Osteocyte (in vitro differentiated cells): ENCODE measurements at regions not wholly inside any gene's neighbourhood (a gene's known extent, or its start where the extent isn't known, plus 50 kb on each side); places are given as distances from the start of the nearest gene placed in this dataset.

Experiments
- DNase-seq: peaks from one replicate; pipeline ENCODE4 v3.0.0; 2021; ENCODE audit warnings: mixed read lengths; ENCODE audit not compliant: unreplicated experiment; ENCODE audit errors: extremely low spot score
- H3K27ac Mint-ChIP-seq: one replicate; pipeline ENCODE4 v1.8.0; 2021; ENCODE audit warnings: mild to moderate bottlenecking, mixed read lengths; ENCODE audit not compliant: unreplicated experiment
- H3K27me3 Mint-ChIP-seq: one replicate; pipeline ENCODE4 v1.8.0; 2021; ENCODE audit warnings: mixed read lengths; ENCODE audit not compliant: unreplicated experiment
- H3K36me3 Mint-ChIP-seq: one replicate; pipeline ENCODE4 v1.8.0; 2021; ENCODE audit warnings: mixed read lengths; ENCODE audit not compliant: unreplicated experiment
- H3K4me1 Mint-ChIP-seq: one replicate; pipeline ENCODE4 v1.8.0; 2021; ENCODE audit warnings: mixed read lengths; ENCODE audit not compliant: unreplicated experiment
- H3K4me3 Mint-ChIP-seq: one replicate; pipeline ENCODE4 v1.8.0; 2021; ENCODE audit warnings: mild to moderate bottlenecking, moderate library complexity, mixed read lengths; ENCODE audit not compliant: unreplicated experiment
- H3K9me3 Mint-ChIP-seq: one replicate; pipeline ENCODE4 v1.8.0; 2021; ENCODE audit warnings: mixed read lengths; ENCODE audit not compliant: unreplicated experiment
- TF ChIP-seq, protein P1 (sequence below): fragments of 200-600 bp; sonication (generic); IDR thresholded peaks from 2 replicates; pipeline ENCODE4 v1.5.0; 2021; ENCODE audit warnings: antibody characterized with exemption, mild to moderate bottlenecking, moderate library complexity

DNA sequence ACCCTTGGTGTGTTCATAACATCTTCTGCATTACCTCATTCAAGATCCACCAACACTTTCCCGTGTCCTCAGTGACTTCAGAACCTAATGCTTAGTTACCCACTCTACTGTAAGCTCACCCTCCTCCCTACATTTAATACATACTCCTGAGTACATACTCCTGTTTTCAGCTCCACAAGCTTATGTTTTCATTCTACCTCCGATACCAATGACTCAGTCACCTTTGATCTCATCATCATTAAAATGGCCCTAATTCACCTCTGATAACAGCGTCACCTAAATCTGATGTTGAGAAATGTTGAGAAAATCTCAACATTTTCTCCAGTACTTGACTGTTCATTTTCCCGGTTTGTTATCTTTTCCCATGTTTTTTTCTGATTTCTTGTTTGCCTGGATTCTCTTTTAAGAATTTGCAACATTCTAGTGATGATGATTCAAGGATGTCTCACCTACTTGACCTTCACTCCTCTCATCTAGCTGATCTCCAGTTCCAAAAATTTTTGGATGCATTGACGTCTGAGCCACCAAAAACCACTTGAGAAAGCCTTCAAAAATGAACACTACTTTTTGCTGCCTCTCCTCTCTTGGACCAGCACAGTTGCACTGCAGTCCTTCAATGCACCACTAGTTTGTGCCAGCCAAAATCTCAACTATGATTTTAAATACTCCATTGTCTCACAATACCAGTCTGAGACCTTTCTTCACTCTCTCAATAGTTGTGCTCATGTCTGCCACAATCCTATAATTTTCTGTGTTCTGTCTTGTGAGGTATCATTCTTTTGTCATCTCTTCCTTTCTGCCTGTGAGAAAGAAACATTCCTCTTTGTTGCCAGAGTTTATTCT, 220.7 kb upstream of the SEMA6D start:
- TF ChIP-seq, protein P1, sequence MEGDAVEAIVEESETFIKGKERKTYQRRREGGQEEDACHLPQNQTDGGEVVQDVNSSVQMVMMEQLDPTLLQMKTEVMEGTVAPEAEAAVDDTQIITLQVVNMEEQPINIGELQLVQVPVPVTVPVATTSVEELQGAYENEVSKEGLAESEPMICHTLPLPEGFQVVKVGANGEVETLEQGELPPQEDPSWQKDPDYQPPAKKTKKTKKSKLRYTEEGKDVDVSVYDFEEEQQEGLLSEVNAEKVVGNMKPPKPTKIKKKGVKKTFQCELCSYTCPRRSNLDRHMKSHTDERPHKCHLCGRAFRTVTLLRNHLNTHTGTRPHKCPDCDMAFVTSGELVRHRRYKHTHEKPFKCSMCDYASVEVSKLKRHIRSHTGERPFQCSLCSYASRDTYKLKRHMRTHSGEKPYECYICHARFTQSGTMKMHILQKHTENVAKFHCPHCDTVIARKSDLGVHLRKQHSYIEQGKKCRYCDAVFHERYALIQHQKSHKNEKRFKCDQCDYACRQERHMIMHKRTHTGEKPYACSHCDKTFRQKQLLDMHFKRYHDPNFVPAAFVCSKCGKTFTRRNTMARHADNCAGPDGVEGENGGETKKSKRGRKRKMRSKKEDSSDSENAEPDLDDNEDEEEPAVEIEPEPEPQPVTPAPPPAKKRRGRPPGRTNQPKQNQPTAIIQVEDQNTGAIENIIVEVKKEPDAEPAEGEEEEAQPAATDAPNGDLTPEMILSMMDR, result no peak
- DNase-seq, result no peak
- H3K9me3 Mint-ChIP-seq, result no peaks in the 10 kb centered on the region
- no peak overlapping the region for H3K4me3 Mint-ChIP-seq
- no peaks in the 10 kb centered on the region for H3K36me3 Mint-ChIP-seq
- no peaks in the 10 kb centered on the region for H3K4me1 Mint-ChIP-seq
- peaks cover 16% of the 10 kb centered on the region for H3K27me3 Mint-ChIP-seq
- no peak overlapping the region for H3K27ac Mint-ChIP-seq

DNA sequence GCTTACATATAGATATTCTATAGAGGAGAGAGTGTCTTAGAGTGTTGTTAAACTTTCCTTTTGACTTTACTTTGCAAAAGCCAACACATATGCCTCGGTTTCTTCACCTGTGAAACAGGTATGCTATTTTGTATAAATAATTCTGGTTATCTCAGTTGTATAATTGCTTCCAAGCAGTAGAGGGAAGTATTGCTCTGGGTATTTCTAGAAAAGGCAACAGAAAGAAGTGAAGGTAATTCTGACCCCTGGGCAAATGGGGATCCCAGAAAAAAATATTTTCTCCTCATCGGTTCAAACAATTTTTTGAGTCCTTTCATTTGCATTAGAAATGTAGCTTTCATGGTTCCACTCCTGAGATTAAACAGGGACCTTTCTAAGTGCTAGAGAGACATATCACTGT, 216.5 kb upstream of the SEMA6D start:
- Mint-ChIP-seq H3K27ac (no peak overlapping the region), H3K4me1 (peaks cover 12% of the 10 kb centered on the region)
- no peak for DNase-seq

DNA sequence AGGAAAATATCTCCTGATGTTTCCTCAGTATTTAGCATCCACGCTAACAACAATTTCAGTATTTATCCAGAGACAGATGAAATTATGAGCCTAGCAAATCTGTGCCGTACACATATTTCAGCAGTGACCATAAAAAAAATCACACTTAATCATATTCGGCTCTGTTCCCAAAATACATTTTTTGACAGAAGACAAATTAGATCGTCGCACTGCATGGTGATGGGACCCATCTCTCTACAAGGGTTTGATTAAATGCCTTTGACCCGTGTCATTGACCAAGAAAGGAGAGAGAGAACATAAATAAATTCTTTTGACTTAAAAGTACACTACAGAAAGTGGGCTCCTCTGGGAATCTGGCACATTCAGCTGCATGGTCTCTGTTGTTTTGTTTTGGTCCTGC, 215.3 kb upstream of the SEMA6D start:
- H3K4me1 Mint-ChIP-seq, result peaks cover 24% of the 10 kb centered on the region
- H3K9me3 Mint-ChIP-seq, result no peaks in the 10 kb centered on the region
- no peaks in the 10 kb centered on the region for H3K36me3 Mint-ChIP-seq
- DNase-seq, result no peak
- TF ChIP-seq, protein P1, result no peak
- no peak overlapping the region for H3K27ac Mint-ChIP-seq
- H3K4me3 Mint-ChIP-seq, result no peak overlapping the region
- peaks cover 3% of the 10 kb centered on the region for H3K27me3 Mint-ChIP-seq

More for the DNA sequence above, 216.5 kb upstream of the SEMA6D start:
- Mint-ChIP-seq H3K9me3 (no peaks in the 10 kb centered on the region), H3K36me3 (no peaks in the 10 kb centered on the region), H3K4me3 (no peak overlapping the region), H3K27me3 (peaks cover 3% of the 10 kb centered on the region)
- TF ChIP-seq, protein P1, result peak; percentile 11

DNA sequence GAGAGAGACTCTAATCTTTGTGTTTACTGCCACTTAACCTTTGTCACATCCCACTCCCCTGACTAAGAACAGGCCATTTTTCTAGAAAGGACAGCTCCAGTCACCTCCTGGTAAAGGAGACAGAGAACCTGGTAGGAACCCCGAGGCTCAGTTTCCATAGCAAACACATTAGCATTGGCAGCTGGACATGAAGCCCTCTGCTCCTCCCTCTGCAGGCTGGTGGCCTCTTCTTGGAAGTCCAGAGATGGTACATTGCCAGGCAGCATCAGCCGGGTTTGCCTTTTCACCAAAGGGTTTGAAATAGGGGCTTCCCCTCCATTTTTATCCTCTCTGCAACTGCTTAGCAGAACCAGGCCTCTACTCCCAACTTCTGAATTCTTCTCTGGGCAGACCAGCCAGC, 213.4 kb upstream of the SEMA6D start:
- Mint-ChIP-seq H3K27ac (no peak overlapping the region), H3K36me3 (no peaks in the 10 kb centered on the region), H3K27me3 (peaks cover 3% of the 10 kb centered on the region), H3K9me3 (no peaks in the 10 kb centered on the region), H3K4me1 (peaks cover 24% of the 10 kb centered on the region), H3K4me3 (no peak overlapping the region)
- TF ChIP-seq, protein P1, result no peak
- no peak for DNase-seq

DNA sequence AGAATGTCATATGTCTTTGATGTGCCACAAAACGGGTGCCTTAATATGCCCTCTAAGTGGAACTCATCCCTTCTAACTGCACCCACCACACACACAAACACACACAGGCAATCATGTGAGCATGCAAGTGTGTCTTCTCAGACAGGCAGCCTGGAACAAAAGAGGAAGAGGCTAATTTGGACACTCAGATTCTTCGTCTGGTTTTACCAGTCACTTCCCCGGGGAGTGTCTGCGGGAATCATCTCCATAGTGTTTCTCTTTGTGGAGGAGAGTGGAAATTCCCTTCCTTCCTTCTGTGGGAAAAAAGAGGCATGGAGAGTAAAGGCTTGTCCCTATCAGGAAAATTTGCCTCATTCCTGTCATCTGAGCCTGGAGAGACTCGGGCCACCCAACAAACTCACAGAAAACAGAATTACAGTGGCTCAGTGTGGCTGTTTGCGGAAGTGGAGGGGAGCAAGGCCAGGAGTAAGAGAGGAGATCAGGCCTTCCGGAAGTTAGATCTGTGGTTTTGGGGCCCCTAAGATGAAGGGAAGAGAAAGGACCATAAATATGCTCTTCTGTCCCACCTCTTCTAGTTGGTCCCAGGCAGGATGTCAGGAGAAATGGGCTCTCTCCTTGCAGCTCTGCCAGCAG, 212.6 kb upstream of the SEMA6D start:
- no peaks in the 10 kb centered on the region for H3K9me3 Mint-ChIP-seq
- peaks cover 3% of the 10 kb centered on the region for H3K27me3 Mint-ChIP-seq
- H3K4me1 Mint-ChIP-seq, result peaks cover 24% of the 10 kb centered on the region
- H3K4me3 Mint-ChIP-seq, result no peak overlapping the region
- H3K36me3 Mint-ChIP-seq, result no peaks in the 10 kb centered on the region
- DNase-seq, result no peak
- peak overlapping the region; percentile 23 for H3K27ac Mint-ChIP-seq
- TF ChIP-seq, protein P1, result no peak
